IPS DF 19.7 (cell line): ENCODE measurements at regions not wholly inside any gene's neighbourhood (a gene's known extent, or its start where the extent isn't known, plus 50 kb on each side); places are given as distances from the start of the nearest gene placed in this dataset.

Experiments used
- DNase-seq: peaks from one replicate; pipeline ENCODE4 v3.0.0-alpha.2; 2013; ENCODE audit warnings: low read depth, low spot score

- DNase-seq, result no peak
Measured at GRCh38 chr1:57927003-57927402, 503.1 kb upstream of the DAB1 start.

GRCh38 chr1:57926025-57926552 lies 502.2 kb upstream of the DAB1 start:
- DNase-seq, result no peak

DNA sequence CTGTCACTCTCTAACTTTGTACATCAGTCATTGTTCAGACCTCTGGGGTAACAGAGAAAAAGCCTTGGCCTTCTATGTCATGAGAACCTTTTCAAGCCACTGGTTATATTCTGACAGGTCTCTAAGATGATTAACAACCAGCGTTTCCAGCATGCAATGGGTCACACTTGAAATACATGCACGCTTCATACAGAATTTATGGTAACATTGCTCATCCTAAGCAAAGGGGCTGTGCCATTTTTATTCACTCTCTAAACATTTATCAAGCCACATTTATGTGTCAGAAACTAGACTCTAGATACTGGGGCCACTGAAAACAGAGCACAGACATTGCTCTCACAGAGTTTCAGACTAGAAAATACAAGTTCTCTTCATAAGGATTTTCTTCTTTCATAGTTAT lies 501.4 kb upstream of the DAB1 start:
- no peak for DNase-seq

DNA sequence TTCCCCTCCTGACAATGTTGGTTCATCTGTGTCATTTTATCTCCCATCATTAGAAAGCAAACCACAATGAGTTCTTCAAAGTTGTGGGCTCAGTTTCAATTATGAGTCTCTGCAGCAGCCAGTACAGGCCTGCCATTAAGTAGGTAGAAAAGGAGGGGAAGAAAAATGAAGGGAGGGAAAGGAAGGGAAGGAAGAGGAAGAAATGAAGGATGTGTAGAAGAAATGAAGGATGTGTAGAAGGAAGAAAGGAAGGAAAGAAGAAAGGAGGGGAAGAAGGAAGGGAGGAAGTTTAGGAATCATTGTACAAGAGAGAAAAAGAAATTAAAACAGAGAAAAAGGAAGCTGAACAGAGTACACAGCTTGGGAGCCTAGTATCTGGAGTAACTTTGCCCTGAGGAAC lies 498.3 kb upstream of the DAB1 start:
- DNase-seq, result no peak

DNA sequence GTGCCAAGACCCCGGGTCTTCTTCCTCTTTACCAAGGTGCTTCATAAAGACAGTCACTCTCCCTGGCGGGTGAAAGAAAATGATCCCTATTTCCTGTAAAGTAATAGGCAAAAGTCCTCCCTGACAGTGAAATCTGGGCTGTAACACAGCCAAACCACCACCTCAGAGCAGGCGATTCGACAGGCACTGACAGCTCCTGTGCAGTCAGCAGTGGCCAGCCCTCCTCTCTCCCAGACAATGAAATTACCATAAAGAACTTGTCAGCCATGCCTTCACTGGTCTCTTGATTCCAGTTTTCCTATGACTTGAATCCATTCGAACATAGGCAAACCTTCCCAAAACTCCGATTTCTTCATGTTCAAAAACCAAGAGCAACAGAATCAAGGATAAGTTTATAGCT lies 492.2 kb upstream of the DAB1 start:
- no peak for DNase-seq

DNA sequence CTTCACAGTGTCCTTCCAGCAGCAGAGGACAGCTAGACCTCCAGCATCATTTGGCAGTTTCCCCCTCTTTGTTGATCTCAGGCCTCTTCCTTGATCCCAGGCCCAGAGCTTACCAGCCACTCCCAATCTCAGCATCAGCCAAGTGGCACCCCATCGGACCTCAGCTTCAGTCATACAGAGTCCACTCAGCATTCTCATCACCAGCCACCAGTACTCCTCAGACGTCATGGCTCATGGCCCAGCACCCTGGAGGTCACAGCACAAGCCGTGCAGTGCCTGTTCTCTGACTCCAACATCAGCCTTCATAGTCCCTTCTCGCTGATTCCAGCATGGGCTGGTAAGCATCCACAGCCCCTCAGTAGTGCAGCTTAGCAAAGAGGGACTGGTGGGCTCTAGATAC lies 487.6 kb upstream of the DAB1 start:
- no peak for DNase-seq

- no peak for DNase-seq
Measured at GRCh38 chr1:57910782-57911181, 486.9 kb upstream of the DAB1 start.

GRCh38 chr1:57910305-57910704 lies 486.4 kb upstream of the DAB1 start:
- DNase-seq, result no peak

DNA sequence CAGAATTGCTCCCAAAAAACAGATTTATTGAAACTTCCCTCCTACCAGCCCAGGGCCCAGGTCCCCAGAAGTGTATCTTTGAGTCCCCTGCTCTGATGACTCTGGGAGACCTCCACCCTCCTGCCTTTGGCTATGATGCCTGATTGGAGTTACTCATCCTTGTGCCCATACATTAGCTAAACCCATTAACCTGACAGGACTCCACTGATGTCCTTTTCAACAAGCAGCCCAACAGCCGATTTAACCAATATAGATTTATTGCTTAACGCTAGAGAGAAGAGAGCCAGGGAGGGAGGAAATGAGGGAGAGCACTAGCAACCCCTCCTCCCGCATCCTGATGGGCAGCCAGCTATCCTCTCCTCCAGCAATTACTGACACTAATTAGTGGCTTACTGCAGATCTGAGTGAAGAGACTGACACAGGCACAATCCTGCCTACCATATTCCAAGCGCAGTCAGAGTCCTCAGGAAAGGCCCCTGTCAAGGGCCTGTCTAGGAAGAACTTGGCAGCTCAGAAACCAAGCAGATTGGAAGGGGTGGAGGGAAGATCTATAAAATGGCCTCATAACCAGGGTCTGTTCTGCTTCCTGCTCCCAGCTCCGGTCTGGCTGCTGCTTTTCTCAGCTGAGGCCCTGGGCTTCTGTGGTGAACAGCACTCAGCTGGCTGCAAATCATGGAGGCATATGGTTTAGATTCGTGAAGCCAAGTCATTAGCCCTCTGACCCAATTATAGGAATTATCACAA lies 484.5 kb upstream of the DAB1 start:
- DNase-seq, result no peak

DNA sequence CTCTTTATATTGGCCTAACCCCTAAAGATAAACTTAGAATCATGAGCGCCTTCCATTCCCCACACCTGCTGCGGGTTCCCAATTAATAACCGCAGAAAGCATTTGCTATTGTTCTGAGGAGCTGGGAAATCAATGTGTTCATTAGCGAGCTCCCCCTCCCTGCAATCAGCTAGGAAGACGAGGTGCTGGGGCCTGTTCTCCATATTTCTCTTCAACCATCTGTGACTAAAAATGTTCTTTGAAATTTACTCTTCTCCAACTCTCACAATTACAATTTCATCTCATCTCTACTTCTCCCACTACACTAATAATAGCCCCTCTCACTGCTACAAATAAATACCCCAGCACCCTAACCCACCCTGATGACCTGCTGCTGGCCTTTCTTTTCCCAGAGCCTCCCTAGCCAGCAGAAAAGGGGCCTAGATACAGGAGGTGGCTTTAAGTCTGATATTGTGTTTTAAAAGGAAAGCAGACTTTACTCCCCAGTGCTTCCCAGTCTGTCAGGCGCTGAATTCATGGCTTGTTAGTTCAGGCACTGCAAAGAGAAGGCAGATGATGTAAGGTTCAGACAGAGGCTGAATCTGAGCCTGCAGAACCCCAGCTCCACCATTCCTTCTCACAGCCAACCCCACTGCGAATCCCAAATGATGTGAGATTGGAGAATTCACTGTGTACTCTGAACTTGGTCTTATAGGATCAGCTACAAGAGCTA lies 477.5 kb upstream of the DAB1 start:
- DNase-seq, result no peak

DNA sequence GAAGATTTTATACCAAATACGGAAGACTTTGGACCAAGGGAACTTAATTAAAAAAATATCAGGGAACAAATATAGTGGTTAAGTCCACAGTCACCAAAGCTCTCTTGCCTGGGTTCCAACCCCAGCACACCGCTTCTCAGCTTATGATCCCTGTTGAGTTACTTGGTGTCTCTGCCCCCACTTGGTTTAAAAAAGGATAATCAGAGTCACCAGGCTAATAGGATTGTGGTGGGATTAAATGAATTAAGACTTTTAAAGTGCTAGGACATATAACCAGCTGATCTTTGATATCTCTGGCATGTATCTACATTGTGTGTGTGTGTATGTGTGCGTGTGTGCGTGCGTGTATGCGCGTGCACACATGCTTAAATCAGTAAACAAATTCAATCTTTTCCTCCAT lies 474.7 kb upstream of the DAB1 start:
- DNase-seq, result no peak

GRCh38 chr1:57897581-57897980 lies 473.7 kb upstream of the DAB1 start:
- no peak for DNase-seq

- DNase-seq, result no peak
Measured at GRCh38 chr1:57894315-57894714, 470.5 kb upstream of the DAB1 start.

GRCh38 chr1:57889676-57890320 lies 465.9 kb upstream of the DAB1 start:
- DNase-seq, result no peak

- DNase-seq, result no peak
Measured at GRCh38 chr1:57887964-57888491, 464.2 kb upstream of the DAB1 start.

DNA sequence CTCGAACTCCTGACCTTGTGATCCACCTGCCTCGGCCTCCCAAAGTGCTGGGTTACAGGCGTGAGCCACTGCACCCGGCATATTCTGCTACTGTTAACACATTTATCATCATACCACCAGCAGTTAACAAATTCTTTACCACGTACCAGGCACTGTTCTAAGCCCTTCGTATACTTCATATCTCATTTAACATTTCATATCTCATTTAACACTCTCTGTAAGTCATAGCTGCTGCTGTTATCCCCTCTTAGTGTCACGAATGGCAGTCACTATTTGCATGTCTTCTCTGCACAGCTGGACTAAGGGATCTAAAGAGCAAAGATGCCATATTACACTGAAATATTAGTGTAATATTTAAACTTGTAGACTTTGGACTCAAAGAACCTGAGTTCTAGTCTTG lies 462.5 kb upstream of the DAB1 start:
- no peak for DNase-seq

GRCh38 chr1:57883642-57883995 lies 459.8 kb upstream of the DAB1 start:
- DNase-seq, result no peak

GRCh38 chr1:57882934-57883641 lies 459.2 kb upstream of the DAB1 start:
- DNase-seq, result no peak

- DNase-seq, result no peak
Measured at GRCh38 chr1:57882072-57882471, 458.2 kb upstream of the DAB1 start.

- DNase-seq, result no peak
Measured at GRCh38 chr1:57881639-57882038, 457.8 kb upstream of the DAB1 start.

GRCh38 chr1:57879700-57880099 lies 455.8 kb upstream of the DAB1 start:
- DNase-seq, result no peak

GRCh38 chr1:57874418-57874877 lies 450.6 kb upstream of the DAB1 start:
- DNase-seq, result no peak
